ENCODE measurements at regions not wholly inside any gene's neighbourhood (a gene's known extent, or its start where the extent isn't known, plus 50 kb on each side); places are given as distances from the start of the nearest gene placed in this dataset.

DNA sequence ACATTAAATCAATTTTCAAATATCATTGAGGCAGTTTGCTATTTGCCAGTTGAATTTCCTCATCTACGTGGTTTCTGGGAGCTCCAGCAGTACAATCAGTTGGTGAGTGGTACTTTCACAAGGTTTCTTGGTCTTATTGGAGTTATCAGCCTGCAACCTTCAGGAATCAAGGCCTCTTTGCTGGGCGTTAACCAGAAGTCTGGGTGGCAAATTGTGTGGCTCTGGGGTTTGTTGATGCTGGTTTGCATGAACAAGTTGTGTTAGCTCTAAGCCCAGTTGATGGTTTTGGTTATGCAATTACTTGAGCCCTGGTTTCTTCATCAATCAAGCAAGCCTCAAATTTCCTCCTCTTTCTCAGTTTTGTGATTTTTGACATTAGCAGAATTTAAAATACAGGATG is 152.9 kb upstream of the ANKRD55 start:
- no peak for DNase-seq (ENCODE audit: low spot score)
- no peaks in the 10 kb centered on the region for H4K20me1 ChIP-seq (ENCODE audit: insufficient read depth, low read length)
- no peaks in the 10 kb centered on the region for H3K27me3 ChIP-seq (ENCODE audit: control insufficient read depth in 1 of 2, insufficient read depth in 2 of 2, low read length in 2 of 2)
- ATAC-seq: no peak
- no peak overlapping the region for H2AFZ ChIP-seq (ENCODE audit: low read length)
- ChIA-PET CTCF (ENCODE audit: low intra/inter-chr PET ratio, low total read pairs) (no interaction called here), POLR2A (no interaction called here)
- no peak overlapping the region for H3K9ac ChIP-seq (ENCODE audit: insufficient read depth, low read depth, low read length)
- WGBS (ENCODE audit: low lambda C conversion rate): 96% methylated on average over 2 of the region's 2 CpGs
- BruUV-seq (replicated peaks): no TSS peak
- no peak overlapping the region for H3K4me2 ChIP-seq (ENCODE audit: low read depth, low read length)
- in situ Hi-C loops (cut with HindIII; ENCODE audit: extremely low pct_ligation_motif_present, low pct_unique_long_range_greater_than_20kb) (no loop called here), intact Hi-C loops (cut with micrococcal nuclease; ENCODE audit: unreplicated experiment) (no loop called here)
- FAIRE-seq: no peak
- H3K36me3 ChIP-seq (replicated peaks in 1 of 2; ENCODE audit: control insufficient read depth in 1 of 2, insufficient read depth in 2 of 2, low read length in 2 of 2): no peaks in the 10 kb centered on the region
- no peak overlapping the region for H3K4me3 ChIP-seq (replicated peaks in 1 of 3; ENCODE audit: insufficient read depth in 1 of 3, low read depth in 2 of 3, low read length in 3 of 3)
- H3K9me3 ChIP-seq (ENCODE audit: low read length): no peaks in the 10 kb centered on the region
- no peaks in the 10 kb centered on the region for H3K79me2 ChIP-seq (ENCODE audit: insufficient read depth, low read length)
- no peak for TF ChIP-seq SNRNP70 (IDR thresholded peaks at IDR 0.05; ENCODE audit: low read depth, low read length)
- no peak for TF ChIP-seq FOSL1 (CRISPR knock-in tag; IDR thresholded peaks at IDR 0.05; ENCODE audit: borderline replicate concordance)
- TF ChIP-seq MAX (IDR thresholded peaks at IDR 0.05): no peak
- TF ChIP-seq ZNF569 (CRISPR knock-in tag; IDR thresholded peaks at IDR 0.05; ENCODE audit: borderline replicate concordance): no peak
- TF ChIP-seq ZNF331 (CRISPR knock-in tag; IDR thresholded peaks at IDR 0.05): no peak
- peaks cover 24% of the 10 kb centered on the region for H3K4me1 ChIP-seq (ENCODE audit: insufficient read depth, low read length)
- no peak overlapping the region for H3K27ac ChIP-seq (ENCODE audit: extremely low read length, insufficient read depth, low read length)

GRCh38 chr5:56384186-56384585 is 151.1 kb upstream of the ANKRD55 start:
- intact Hi-C loops (cut with micrococcal nuclease; ENCODE audit: unreplicated experiment) (no loop called here), in situ Hi-C loops (cut with HindIII; ENCODE audit: extremely low pct_ligation_motif_present, low pct_unique_long_range_greater_than_20kb) (no loop called here)
- H3K9me3 ChIP-seq (ENCODE audit: low read length): no peaks in the 10 kb centered on the region
- H3K27ac ChIP-seq (ENCODE audit: extremely low read length, insufficient read depth, low read length): no peak overlapping the region
- H4K20me1 ChIP-seq (ENCODE audit: insufficient read depth, low read length): no peaks in the 10 kb centered on the region
- DNase-seq (ENCODE audit: low spot score) (no peak), ATAC-seq (no peak), FAIRE-seq (no peak)
- ChIA-PET POLR2A (no interaction called here), CTCF (ENCODE audit: low intra/inter-chr PET ratio, low total read pairs) (no interaction called here)
- H3K4me3 ChIP-seq (replicated peaks in 1 of 3; ENCODE audit: insufficient read depth in 1 of 3, low read depth in 2 of 3, low read length in 3 of 3): no peak overlapping the region
- no peak overlapping the region for H3K9ac ChIP-seq (ENCODE audit: insufficient read depth, low read depth, low read length)
- no peak overlapping the region for H3K4me2 ChIP-seq (ENCODE audit: low read depth, low read length)
- no peaks in the 10 kb centered on the region for H3K27me3 ChIP-seq (ENCODE audit: control insufficient read depth in 1 of 2, insufficient read depth in 2 of 2, low read length in 2 of 2)
- WGBS (ENCODE audit: low lambda C conversion rate): 81% methylated on average over 8 of the region's 12 CpGs
- no peak for TF ChIP-seq SOX6 (IDR thresholded peaks at IDR 0.05)
- no peak for TF ChIP-seq SOX6 (CRISPR knock-in tag; IDR thresholded peaks at IDR 0.05)
- TF ChIP-seq SMAD9 (CRISPR knock-in tag; IDR thresholded peaks at IDR 0.05): no peak
- TF ChIP-seq TBP (CRISPR knock-in tag; IDR thresholded peaks at IDR 0.05): no peak
- no peak for TF ChIP-seq CAMTA2 (CRISPR knock-in tag; IDR thresholded peaks at IDR 0.05; ENCODE audit: borderline replicate concordance)
- no peak for TF ChIP-seq ZSCAN20 (CRISPR knock-in tag; IDR thresholded peaks at IDR 0.05; ENCODE audit: borderline replicate concordance)
- TF ChIP-seq JDP2 (CRISPR knock-in tag; IDR thresholded peaks at IDR 0.05; ENCODE audit: borderline replicate concordance): no peak
- TF ChIP-seq ZFYVE20 (CRISPR knock-in tag; IDR thresholded peaks at IDR 0.05; ENCODE audit: borderline replicate concordance, low read depth): no peak
- TF ChIP-seq, protein P1, sequence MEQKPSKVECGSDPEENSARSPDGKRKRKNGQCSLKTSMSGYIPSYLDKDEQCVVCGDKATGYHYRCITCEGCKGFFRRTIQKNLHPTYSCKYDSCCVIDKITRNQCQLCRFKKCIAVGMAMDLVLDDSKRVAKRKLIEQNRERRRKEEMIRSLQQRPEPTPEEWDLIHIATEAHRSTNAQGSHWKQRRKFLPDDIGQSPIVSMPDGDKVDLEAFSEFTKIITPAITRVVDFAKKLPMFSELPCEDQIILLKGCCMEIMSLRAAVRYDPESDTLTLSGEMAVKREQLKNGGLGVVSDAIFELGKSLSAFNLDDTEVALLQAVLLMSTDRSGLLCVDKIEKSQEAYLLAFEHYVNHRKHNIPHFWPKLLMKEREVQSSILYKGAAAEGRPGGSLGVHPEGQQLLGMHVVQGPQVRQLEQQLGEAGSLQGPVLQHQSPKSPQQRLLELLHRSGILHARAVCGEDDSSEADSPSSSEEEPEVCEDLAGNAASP (CRISPR knock-in tag; IDR thresholded peaks at IDR 0.05; ENCODE audit: borderline replicate concordance): no peak
- no peak for TF ChIP-seq ZNF138 (CRISPR knock-in tag; IDR thresholded peaks at IDR 0.05; ENCODE audit: low read depth)
- TF ChIP-seq ZNF432 (CRISPR knock-in tag; IDR thresholded peaks at IDR 0.05; ENCODE audit: borderline replicate concordance): no peak
- peaks cover 24% of the 10 kb centered on the region for H3K4me1 ChIP-seq (ENCODE audit: insufficient read depth, low read length)
- no peaks in the 10 kb centered on the region for H3K79me2 ChIP-seq (ENCODE audit: insufficient read depth, low read length)
- H3K36me3 ChIP-seq (replicated peaks in 1 of 2; ENCODE audit: control insufficient read depth in 1 of 2, insufficient read depth in 2 of 2, low read length in 2 of 2): no peaks in the 10 kb centered on the region
- no peak overlapping the region for H2AFZ ChIP-seq (ENCODE audit: low read length)
- no TSS peak for BruUV-seq (replicated peaks)

All from HepG2 (cell line).